Activated CD4-positive, alpha-beta T cell treated with anti-CD3 and anti-CD28 coated beads, Interleukin-2, amount 50 U/mL, for 48 hours (primary cell): ENCODE measurements at regions not wholly inside any gene's neighbourhood (a gene's known extent, or its start where the extent isn't known, plus 50 kb on each side); places are given as distances from the start of the nearest gene placed in this dataset.

ENCODE experiments used
- DNase-seq, 2 experiments: peaks; one replicate each; pipeline ENCODE4 v3.0.0-alpha.2; 2020

GRCh38 chr11:70486731-70487130 lies 88.4 kb downstream of the CTTN start:
- no peak for DNase-seq

- DNase-seq = no peak
These were observed 88.8 kb downstream of the CTTN start for GRCh38 chr11:70487160-70487559.

- DNase-seq = no peak
These were observed 89.4 kb downstream of the CTTN start for GRCh38 chr11:70487756-70488155.

GRCh38 chr11:70488171-70488703 lies 89.9 kb downstream of the CTTN start:
- no peak for DNase-seq

GRCh38 chr11:70489276-70489675 lies 90.9 kb downstream of the CTTN start:
- no peak for DNase-seq

GRCh38 chr11:70490208-70490607 lies 91.9 kb downstream of the CTTN start:
- DNase-seq = peak in 1 of 2 experiments; percentile 23

GRCh38 chr11:70490723-70491558 lies 92.6 kb downstream of the CTTN start:
- DNase-seq = no peak

- DNase-seq = no peak
These were observed 93.6 kb downstream of the CTTN start for GRCh38 chr11:70491696-70492472.

- no peak for DNase-seq
These were observed 94.8 kb downstream of the CTTN start for GRCh38 chr11:70493089-70493474.

GRCh38 chr11:70493891-70494290 lies 95.6 kb downstream of the CTTN start:
- DNase-seq = no peak

- DNase-seq = no peak
These were observed 96.4 kb downstream of the CTTN start for GRCh38 chr11:70494559-70495350.

GRCh38 chr11:70495351-70496310 lies 97.3 kb downstream of the CTTN start:
- DNase-seq = no peak

- no peak for DNase-seq
These were observed 98.5 kb downstream of the CTTN start for GRCh38 chr11:70496591-70497535.

GRCh38 chr11:70497536-70498075 lies 99.3 kb downstream of the CTTN start:
- DNase-seq = no peak

GRCh38 chr11:70498171-70498571 lies 99.8 kb downstream of the CTTN start:
- no peak for DNase-seq

- DNase-seq = no peak
These were observed 100.9 kb downstream of the CTTN start for GRCh38 chr11:70498976-70499801.

- no peak for DNase-seq
These were observed 101.9 kb downstream of the CTTN start for GRCh38 chr11:70500076-70500847.

GRCh38 chr11:70501051-70501901 lies 102.9 kb downstream of the CTTN start:
- DNase-seq = no peak
